ENCODE measurements at regions not wholly inside any gene's neighbourhood (a gene's known extent, or its start where the extent isn't known, plus 50 kb on each side); places are given as distances from the start of the nearest gene placed in this dataset.

GRCh38 chrX:39850209-39850608, 247.5 kb downstream of the BCOR start:
- ATAC-seq: peak in 1 of 4 donors; percentile 58
- intact Hi-C loops (cut with DNase I): no loop called here
- 51 to 52% methylated on average over 4 of the region's 4 CpGs for WGBS, 2 donors

GRCh38 chrX:39850630-39851152, 247.1 kb downstream of the BCOR start:
- 63 to 65% methylated on average over 3 of the region's 3 CpGs for WGBS, 2 donors
- Histone ChIP-seq H3K36me3 (no peaks in the 10 kb centered on the region), H3K4me1 (no peaks in the 10 kb centered on the region), H3K27me3 (no peaks in the 10 kb centered on the region), H3K9me3 (no peaks in the 10 kb centered on the region), H3K27ac (peak overlapping the region in 1 of 4 donors; percentile 11), H3K4me3 (no peak overlapping the region)
- FAIRE-seq (no peak), DNase-seq (no peak), ATAC-seq (peak in 3 of 4 donors; percentile 17 to 38 (median 30))
- intact Hi-C loops (cut with DNase I): no loop called here
- no peak for TF ChIP-seq CTCF (IDR thresholded peaks at IDR 0.05)

More at GRCh38 chrX:39850209-39850608, 247.5 kb downstream of the BCOR start:
- Histone ChIP-seq H3K27me3 (no peaks in the 10 kb centered on the region), H3K36me3 (no peaks in the 10 kb centered on the region), H3K4me3 (no peak overlapping the region), H3K27ac (peak overlapping the region in 1 of 4 donors; percentile 11), H3K9me3 (no peaks in the 10 kb centered on the region), H3K4me1 (no peaks in the 10 kb centered on the region)
- TF ChIP-seq CTCF (IDR thresholded peaks at IDR 0.05): no peak
- no peak for FAIRE-seq
- no peak for DNase-seq

- ATAC-seq: no peak
- Histone ChIP-seq H3K9me3 (no peaks in the 10 kb centered on the region), H3K4me1 (no peaks in the 10 kb centered on the region), H3K27me3 (no peaks in the 10 kb centered on the region), H3K4me3 (no peak overlapping the region), H3K36me3 (no peaks in the 10 kb centered on the region), H3K27ac (no peak overlapping the region)
- 69 to 91% methylated on average over 5 of the region's 5 CpGs for WGBS, 2 donors
- no peak for FAIRE-seq
- intact Hi-C loops (cut with DNase I): no loop called here
- no peak for DNase-seq
- TF ChIP-seq CTCF (IDR thresholded peaks at IDR 0.05): no peak
Observed at GRCh38 chrX:39851745-39852455, 245.9 kb downstream of the BCOR start.

- Histone ChIP-seq H3K9me3 (no peaks in the 10 kb centered on the region), H3K4me1 (no peaks in the 10 kb centered on the region), H3K27me3 (no peaks in the 10 kb centered on the region), H3K36me3 (no peaks in the 10 kb centered on the region), H3K27ac (no peak overlapping the region), H3K4me3 (no peak overlapping the region)
- DNase-seq: no peak
- no peak for TF ChIP-seq CTCF (IDR thresholded peaks at IDR 0.05)
- WGBS, 2 donors: 93 to 97% methylated on average over 3 of the region's 3 CpGs
- intact Hi-C loops (cut with DNase I): no loop called here
- FAIRE-seq: no peak
- no peak for ATAC-seq
Observed at GRCh38 chrX:39852491-39852890, 245.3 kb downstream of the BCOR start.

- intact Hi-C loops (cut with DNase I): no loop called here
- no peak for TF ChIP-seq CTCF (IDR thresholded peaks at IDR 0.05)
- ATAC-seq: no peak
- H3K27me3 ChIP-seq: no peaks in the 10 kb centered on the region
- 26 to 55% methylated on average over 3 of the region's 3 CpGs for WGBS, 2 donors
- FAIRE-seq: no peak
- no peaks in the 10 kb centered on the region for H3K9me3 ChIP-seq
- H3K4me3 ChIP-seq: no peak overlapping the region
- no peak overlapping the region for H3K27ac ChIP-seq
- no peaks in the 10 kb centered on the region for H3K36me3 ChIP-seq
- DNase-seq: no peak
- H3K4me1 ChIP-seq: no peaks in the 10 kb centered on the region
Observed at GRCh38 chrX:39853417-39854030, 244.2 kb downstream of the BCOR start.
